Hepatocyte (in vitro differentiated cells): ENCODE measurements at regions not wholly inside any gene's neighbourhood (a gene's known extent, or its start where the extent isn't known, plus 50 kb on each side); places are given as distances from the start of the nearest gene placed in this dataset.
A peak's percentile ranks its signal among the peaks of the same experiment; 100 is the strongest.

Experiments used
- DNase-seq: peaks from one replicate; pipeline ENCODE4 v3.0.0-alpha.2; 2016; ENCODE audit warnings: low spot score
- H2AFZ ChIP-seq: fragments of 200-600 bp; sonication (generic); 2 replicates; pipeline ENCODE4 v1.6.0; 2016; ENCODE audit warnings: antibody characterized with exemption, mild to moderate bottlenecking
- H3K27ac ChIP-seq: fragments of 200-600 bp; sonication (generic); 2 replicates; pipeline ENCODE4 v1.5.1; 2016; ENCODE audit warnings: mild to moderate bottlenecking
- H3K27me3 ChIP-seq: fragments of 200-600 bp; sonication (generic); 2 replicates; pipeline ENCODE4 v1.6.1; 2016
- H3K36me3 ChIP-seq: fragments of 200-600 bp; sonication (generic); replicated peaks from 2 replicates; pipeline ENCODE4 v1.5.1; 2016; ENCODE audit warnings: low read depth; ENCODE audit not compliant: insufficient read depth
- H3K4me1 ChIP-seq: fragments of 200-600 bp; sonication (generic); 2 replicates; pipeline ENCODE4 v1.5.1; 2016; ENCODE audit warnings: mild to moderate bottlenecking, moderate library complexity; ENCODE audit not compliant: insufficient read depth
- H3K4me2 ChIP-seq: fragments of 200-600 bp; sonication (generic); 2 replicates; pipeline ENCODE4 v1.6.0; 2016
- H3K4me3 ChIP-seq: fragments of 200-600 bp; sonication (generic); 2 replicates; pipeline ENCODE4 v1.5.1; 2016; ENCODE audit warnings: mild to moderate bottlenecking
- H3K79me2 ChIP-seq: fragments of 200-600 bp; sonication (generic); 2 replicates; pipeline ENCODE4 v1.6.0; 2017; ENCODE audit warnings: mild to moderate bottlenecking
- H3K9me2 ChIP-seq: fragments of 200-600 bp; sonication (generic); replicated peaks from 2 replicates; pipeline ENCODE4 v1.6.0; 2017; ENCODE audit warnings: mild to moderate bottlenecking; ENCODE audit not compliant: insufficient read depth
- H3K9me3 ChIP-seq: fragments of 200-600 bp; sonication (generic); 2 replicates; pipeline ENCODE4 v1.5.1; 2016; ENCODE audit warnings: low read depth, mild to moderate bottlenecking
- H4K20me1 ChIP-seq: fragments of 200-600 bp; sonication (generic); 2 replicates; pipeline ENCODE4 v1.6.0; 2016; ENCODE audit warnings: mild to moderate bottlenecking; ENCODE audit not compliant: insufficient read depth, poor library complexity, severe bottlenecking
- EZH2 ChIP-seq: fragments of 200-600 bp; sonication (generic); IDR thresholded peaks from 2 replicates; pipeline ENCODE4 v1.6.1; 2016; ENCODE audit warnings: antibody characterized with exemption, mild to moderate bottlenecking, borderline replicate concordance
- EZH2phosphoT487 ChIP-seq: fragments of 200-600 bp; sonication (generic); IDR thresholded peaks from one replicate; pipeline ENCODE4 v1.6.1; 2018; ENCODE audit warnings: antibody characterized with exemption, mild to moderate bottlenecking, low read depth, moderate library complexity; ENCODE audit not compliant: unreplicated experiment, severe bottlenecking
- WGBS: methylation state at CpG from one replicate; pipeline ENCODE4 v1.1.6; 2016; ENCODE audit warnings: low lambda C conversion rate; ENCODE audit errors: missing lambda C conversion rate; 5-methylcytosine and 5-hydroxymethylcytosine counted together
- TF ChIP-seq, protein P1 (sequence below): fragments of 200-600 bp; sonication (generic); IDR thresholded peaks from 2 replicates; pipeline ENCODE4 v1.5.1; 2016; ENCODE audit warnings: antibody characterized with exemption, mild to moderate bottlenecking; ENCODE audit not compliant: poor library complexity

- H3K27me3 ChIP-seq, result no peaks in the 10 kb centered on the region
- peaks cover 23% of the 10 kb centered on the region for H3K4me1 ChIP-seq
- H3K9me2 ChIP-seq, result no peaks in the 10 kb centered on the region
- H3K27ac ChIP-seq, result peak overlapping the region; percentile 36
- H2AFZ ChIP-seq, result no peak overlapping the region
- H4K20me1 ChIP-seq, result no peaks in the 10 kb centered on the region
- H3K4me2 ChIP-seq, result no peak overlapping the region
- no peak overlapping the region for H3K4me3 ChIP-seq
- H3K79me2 ChIP-seq, result no peaks in the 10 kb centered on the region
- TF ChIP-seq EZH2, result no peak
- TF ChIP-seq, protein P1, sequence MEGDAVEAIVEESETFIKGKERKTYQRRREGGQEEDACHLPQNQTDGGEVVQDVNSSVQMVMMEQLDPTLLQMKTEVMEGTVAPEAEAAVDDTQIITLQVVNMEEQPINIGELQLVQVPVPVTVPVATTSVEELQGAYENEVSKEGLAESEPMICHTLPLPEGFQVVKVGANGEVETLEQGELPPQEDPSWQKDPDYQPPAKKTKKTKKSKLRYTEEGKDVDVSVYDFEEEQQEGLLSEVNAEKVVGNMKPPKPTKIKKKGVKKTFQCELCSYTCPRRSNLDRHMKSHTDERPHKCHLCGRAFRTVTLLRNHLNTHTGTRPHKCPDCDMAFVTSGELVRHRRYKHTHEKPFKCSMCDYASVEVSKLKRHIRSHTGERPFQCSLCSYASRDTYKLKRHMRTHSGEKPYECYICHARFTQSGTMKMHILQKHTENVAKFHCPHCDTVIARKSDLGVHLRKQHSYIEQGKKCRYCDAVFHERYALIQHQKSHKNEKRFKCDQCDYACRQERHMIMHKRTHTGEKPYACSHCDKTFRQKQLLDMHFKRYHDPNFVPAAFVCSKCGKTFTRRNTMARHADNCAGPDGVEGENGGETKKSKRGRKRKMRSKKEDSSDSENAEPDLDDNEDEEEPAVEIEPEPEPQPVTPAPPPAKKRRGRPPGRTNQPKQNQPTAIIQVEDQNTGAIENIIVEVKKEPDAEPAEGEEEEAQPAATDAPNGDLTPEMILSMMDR, result no peak
- TF ChIP-seq EZH2phosphoT487, result no peak
- 73% methylated on average over 2 of the region's 2 CpGs for WGBS
- peak; percentile 48 for DNase-seq
- no peaks in the 10 kb centered on the region for H3K9me3 ChIP-seq
- H3K36me3 ChIP-seq, result no peaks in the 10 kb centered on the region
Observed at GRCh38 chr1:234774971-234775370, 165.0 kb upstream of the IRF2BP2 start.

DNA sequence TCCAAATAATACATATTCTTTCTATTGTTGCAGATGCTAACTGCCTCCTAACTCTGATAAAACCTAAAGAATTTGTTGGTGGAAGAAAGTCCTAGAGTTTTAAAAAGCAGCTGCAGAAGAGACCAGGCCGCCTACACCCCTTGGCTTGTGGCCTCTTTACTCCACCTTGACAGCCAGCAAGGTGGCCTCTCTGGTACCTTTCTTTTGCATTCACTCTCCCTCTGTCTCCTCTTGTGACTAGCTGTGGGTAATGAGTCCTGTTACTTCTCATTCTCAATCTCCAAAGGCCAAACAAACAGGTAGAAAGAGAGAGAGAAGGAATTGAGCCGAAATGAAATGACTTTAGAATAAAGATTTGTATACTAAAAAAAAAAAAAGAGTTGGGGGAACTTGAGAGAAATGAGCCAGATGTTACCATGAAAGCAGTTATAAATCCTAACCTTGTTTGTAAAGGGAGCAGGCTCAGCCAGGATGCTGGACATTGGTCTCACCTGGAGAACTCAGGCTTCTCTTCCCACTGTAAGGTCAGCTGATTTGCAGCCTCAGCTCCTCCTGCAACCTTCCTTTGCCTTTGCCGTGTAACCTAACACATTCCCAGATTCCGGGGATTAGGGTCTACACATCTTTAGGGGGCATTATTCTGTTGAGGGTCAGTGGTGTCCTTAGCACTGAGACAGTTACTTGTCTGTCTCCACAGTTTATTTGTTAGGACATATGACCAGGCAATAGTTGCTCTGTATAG is 164.1 kb upstream of the IRF2BP2 start:
- no peaks in the 10 kb centered on the region for H3K9me3 ChIP-seq
- 92% methylated on average over 4 of the region's 4 CpGs for WGBS
- no peak for DNase-seq
- H3K36me3 ChIP-seq, result no peaks in the 10 kb centered on the region
- H2AFZ ChIP-seq, result no peak overlapping the region
- no peaks in the 10 kb centered on the region for H3K27me3 ChIP-seq
- H3K27ac ChIP-seq, result peak overlapping the region; percentile 36
- no peak for TF ChIP-seq EZH2phosphoT487
- TF ChIP-seq, protein P1, result no peak
- no peak for TF ChIP-seq EZH2
- no peaks in the 10 kb centered on the region for H4K20me1 ChIP-seq
- peaks cover 25% of the 10 kb centered on the region for H3K4me1 ChIP-seq
- H3K4me2 ChIP-seq, result no peak overlapping the region
- H3K79me2 ChIP-seq, result no peaks in the 10 kb centered on the region
- no peak overlapping the region for H3K4me3 ChIP-seq
- H3K9me2 ChIP-seq, result no peaks in the 10 kb centered on the region

- H3K27me3 ChIP-seq, result no peaks in the 10 kb centered on the region
- H3K4me3 ChIP-seq, result no peak overlapping the region
- H3K9me3 ChIP-seq, result no peaks in the 10 kb centered on the region
- H3K79me2 ChIP-seq, result no peaks in the 10 kb centered on the region
- peaks cover 36% of the 10 kb centered on the region for H3K4me1 ChIP-seq
- WGBS, result 31% methylated on average over 22 of the region's 22 CpGs
- peak overlapping the region; percentile 7 for H2AFZ ChIP-seq
- TF ChIP-seq EZH2phosphoT487 (no peak), EZH2 (no peak)
- TF ChIP-seq, protein P1, result no peak
- no peaks in the 10 kb centered on the region for H4K20me1 ChIP-seq
- H3K9me2 ChIP-seq, result no peaks in the 10 kb centered on the region
- peak overlapping the region; percentile 88 for H3K27ac ChIP-seq
- no peaks in the 10 kb centered on the region for H3K36me3 ChIP-seq
- peak overlapping the region; percentile 2 for H3K4me2 ChIP-seq
- peak; percentile 93 for DNase-seq
Observed at GRCh38 chr1:234772345-234773147, 162.6 kb upstream of the IRF2BP2 start.
